ENCODE measurements at regions not wholly inside any gene's neighbourhood (a gene's known extent, or its start where the extent isn't known, plus 50 kb on each side); places are given as distances from the start of the nearest gene placed in this dataset.

GRCh38 chr12:114751712-114752111, 67.7 kb upstream of the TBX3 start:
- TF ChIP-seq CTCF (IDR thresholded peaks at IDR 0.05 in 4 of 5, conservative IDR thresholded peaks at IDR 0.05 in 1 of 5): no peak
- no peak for TF ChIP-seq POLR2A (IDR thresholded peaks at IDR 0.05)
- Histone ChIP-seq H3K9me3 (no peaks in the 10 kb centered on the region), H3K4me3 (no peak overlapping the region), H3K4me1 (no peaks in the 10 kb centered on the region), H3K27ac (no peak overlapping the region), H3K36me3 (no peaks in the 10 kb centered on the region), H3K27me3 (no peaks in the 10 kb centered on the region)
- ATAC-seq (no peak), DNase-seq (no peak)
- intact Hi-C loops (cut with DNase I; ENCODE audit: low total_unique reads) (no loop called here), in situ Hi-C loops (cut with MboI; ENCODE audit: low sequenced_read_pairs in 4 of 4) (no loop called here)

GRCh38 chr12:114750917-114751316, 66.9 kb upstream of the TBX3 start:
- Histone ChIP-seq H3K36me3 (no peaks in the 10 kb centered on the region), H3K27ac (no peak overlapping the region), H3K4me1 (no peaks in the 10 kb centered on the region), H3K9me3 (no peaks in the 10 kb centered on the region), H3K4me3 (no peak overlapping the region), H3K27me3 (no peaks in the 10 kb centered on the region)
- TF ChIP-seq POLR2A (IDR thresholded peaks at IDR 0.05) (no peak), CTCF (IDR thresholded peaks at IDR 0.05 in 4 of 5, conservative IDR thresholded peaks at IDR 0.05 in 1 of 5) (no peak)
- intact Hi-C loops (cut with DNase I; ENCODE audit: low total_unique reads): no loop called here
- ATAC-seq (no peak), DNase-seq (no peak)
- in situ Hi-C loops (cut with MboI; ENCODE audit: low sequenced_read_pairs in 4 of 4): no loop called here

GRCh38 chr12:114749065-114749464, 65.1 kb upstream of the TBX3 start:
- intact Hi-C loops (cut with DNase I; ENCODE audit: low total_unique reads): no loop called here
- Histone ChIP-seq H3K27me3 (no peaks in the 10 kb centered on the region), H3K4me3 (no peak overlapping the region), H3K36me3 (no peaks in the 10 kb centered on the region), H3K9me3 (no peaks in the 10 kb centered on the region), H3K27ac (no peak overlapping the region), H3K4me1 (peaks cover 0 to 9% of the 10 kb centered on the region in 2 donors)
- no peak for ATAC-seq
- no peak for TF ChIP-seq POLR2A (IDR thresholded peaks at IDR 0.05)
- TF ChIP-seq CTCF (IDR thresholded peaks at IDR 0.05 in 4 of 5, conservative IDR thresholded peaks at IDR 0.05 in 1 of 5): no peak
- in situ Hi-C loops (cut with MboI; ENCODE audit: low sequenced_read_pairs in 4 of 4): no loop called here
- no peak for DNase-seq

- TF ChIP-seq POLR2A (IDR thresholded peaks at IDR 0.05) (no peak), CTCF (IDR thresholded peaks at IDR 0.05 in 4 of 5, conservative IDR thresholded peaks at IDR 0.05 in 1 of 5) (no peak)
Measured at GRCh38 chr12:114747012-114747858, 63.3 kb upstream of the TBX3 start.

More at GRCh38 chr12:114747012-114747858, 63.3 kb upstream of the TBX3 start:
- ATAC-seq (no peak), DNase-seq (no peak)
- Histone ChIP-seq H3K27me3 (no peaks in the 10 kb centered on the region), H3K27ac (no peak overlapping the region), H3K9me3 (no peaks in the 10 kb centered on the region), H3K36me3 (no peaks in the 10 kb centered on the region), H3K4me1 (peaks cover 0 to 9% of the 10 kb centered on the region in 2 donors), H3K4me3 (no peak overlapping the region)
- intact Hi-C loops (cut with DNase I; ENCODE audit: low total_unique reads): no loop called here
- in situ Hi-C loops (cut with MboI; ENCODE audit: low sequenced_read_pairs in 4 of 4): no loop called here

Data from gastrocnemius medialis (tissue), 4 donors.